Natural killer cell (primary cell): ENCODE measurements at regions not wholly inside any gene's neighbourhood (a gene's known extent, or its start where the extent isn't known, plus 50 kb on each side); places are given as distances from the start of the nearest gene placed in this dataset.
A peak's percentile ranks its signal among the peaks of the same experiment; 100 is the strongest.

Experiments used
- ATAC-seq, 3 donors: fragments of 150-1000 bp in 2 of 3; fragments of 200-7000 bp in 1 of 3; cut with Tn5 transposase; 1 replicate in 1 of 3; 2 replicates in 2 of 3; pipeline ENCODE4 v1.10.0; 2021; ENCODE audit warnings: mild to moderate bottlenecking in 2 of 3, moderate library complexity in 2 of 3
- DNase-seq, 2 donors: peaks; one replicate each; pipeline versions ENCODE4 v3.0.0 to v3.0.0-alpha.2; 2013 to 2021; ENCODE audit warnings: mixed read lengths in 1 of 2
- H3K27ac ChIP-seq: one replicate; pipeline ENCODE4 v1.5.1; 2013; ENCODE audit warnings: mild to moderate bottlenecking, low read length
- H3K27me3 ChIP-seq: one replicate; pipeline ENCODE4 v1.6.1; 2013; ENCODE audit warnings: low read length; ENCODE audit not compliant: control insufficient read depth, insufficient read depth
- H3K36me3 ChIP-seq: one replicate; pipeline ENCODE4 v1.6.1; 2013; ENCODE audit warnings: low read length; ENCODE audit not compliant: control insufficient read depth, insufficient read depth
- H3K4me1 ChIP-seq: one replicate; pipeline ENCODE4 v1.6.1; 2013; ENCODE audit warnings: low read length; ENCODE audit not compliant: control insufficient read depth, insufficient read depth
- H3K4me3 ChIP-seq: one replicate; pipeline ENCODE4 v1.5.1; 2013; ENCODE audit warnings: low read length
- H3K9me3 ChIP-seq: one replicate; pipeline ENCODE4 v1.6.1; 2013; ENCODE audit warnings: low read length; ENCODE audit not compliant: control insufficient read depth, insufficient read depth
- H3K27ac Mint-ChIP-seq, 2 donors: one replicate each; pipeline ENCODE4 v1.8.0; 2022; ENCODE audit warnings: mild to moderate bottlenecking in 2 of 2, mixed read lengths in 2 of 2, moderate library complexity in 1 of 2
- H3K27me3 Mint-ChIP-seq, 2 donors: one replicate each; pipeline ENCODE4 v1.8.0; 2022; ENCODE audit warnings: low read depth in 2 of 2, mixed read lengths in 2 of 2
- H3K36me3 Mint-ChIP-seq: one replicate; pipeline ENCODE4 v1.8.0; 2022; ENCODE audit warnings: mixed read lengths
- H3K4me1 Mint-ChIP-seq, 2 donors: one replicate each; pipeline ENCODE4 v1.8.0; 2022; ENCODE audit warnings: mixed read lengths in 2 of 2
- H3K4me3 Mint-ChIP-seq: one replicate; pipeline ENCODE4 v1.8.0; 2022; ENCODE audit warnings: mild to moderate bottlenecking, moderate library complexity, mixed read lengths
- H3K9me3 Mint-ChIP-seq, 2 donors: one replicate each; pipeline ENCODE4 v1.8.0; 2022; ENCODE audit warnings: mixed read lengths in 2 of 2
- CTCF ChIP-seq: fragments of 200-600 bp; IDR thresholded peaks from one replicate; pipeline ENCODE4 v1.8.0; 2022; ENCODE audit warnings: antibody characterized with exemption
- WGBS: methylation state at CpG from one replicate; pipeline ENCODE4 v1.1.7; 2013; ENCODE audit warnings: missing lambda C conversion rate; ENCODE audit not compliant: insufficient coverage; 5-methylcytosine and 5-hydroxymethylcytosine counted together
- intact Hi-C: fragments of 100-400 bp; cut with micrococcal nuclease; formaldehyde crosslinking; loops from one replicate; pipeline ENCODE4 v1.14.2; 2022

GRCh38 chr13:99042521-99043250 lies 64.8 kb upstream of the DOCK9 start:
- no peaks in the 10 kb centered on the region for H3K27me3 ChIP-seq
- H3K4me3 Mint-ChIP-seq = peak overlapping the region; percentile 25
- peaks cover 64% of the 10 kb centered on the region for H3K4me1 ChIP-seq
- H3K27ac Mint-ChIP-seq = no peak overlapping the region
- H3K27ac ChIP-seq = no peak overlapping the region
- ATAC-seq = no peak
- H3K4me1 Mint-ChIP-seq = peaks cover 58 to 60% of the 10 kb centered on the region in 2 donors
- 87% methylated on average over 3 of the region's 4 CpGs for WGBS
- H3K36me3 ChIP-seq = no peaks in the 10 kb centered on the region
- H3K36me3 Mint-ChIP-seq = no peaks in the 10 kb centered on the region
- no peaks in the 10 kb centered on the region for H3K9me3 ChIP-seq
- no peaks in the 10 kb centered on the region for H3K9me3 Mint-ChIP-seq
- TF ChIP-seq CTCF = no peak
- no peak overlapping the region for H3K4me3 ChIP-seq
- H3K27me3 Mint-ChIP-seq = peaks cover 3 to 9% of the 10 kb centered on the region in 2 donors
- no peak for DNase-seq
- intact Hi-C loops = no loop called here

DNA sequence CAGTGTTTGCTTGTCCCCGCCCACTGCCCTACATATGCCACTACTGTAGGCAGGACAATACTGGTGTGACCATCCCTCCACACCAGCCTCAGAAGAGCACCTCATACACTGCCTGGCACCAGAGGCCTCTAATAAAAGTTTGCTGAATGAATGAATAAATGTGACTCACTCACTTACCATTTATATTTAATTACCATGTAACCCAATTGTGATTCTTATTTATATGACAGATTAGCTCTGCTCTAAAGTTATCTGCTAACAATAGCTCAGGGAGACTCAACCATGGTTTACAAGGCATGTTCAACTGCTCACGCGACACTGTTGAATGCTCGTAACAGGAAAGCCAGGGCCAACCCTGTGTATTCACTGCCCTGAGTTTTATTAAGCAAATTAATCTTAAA lies 66.0 kb upstream of the DOCK9 start:
- Histone ChIP-seq H3K27ac (no peak overlapping the region), H3K36me3 (no peaks in the 10 kb centered on the region), H3K27me3 (no peaks in the 10 kb centered on the region), H3K9me3 (no peaks in the 10 kb centered on the region), H3K4me3 (no peak overlapping the region), H3K4me1 (peaks cover 67% of the 10 kb centered on the region)
- DNase-seq (no peak), ATAC-seq (no peak)
- Mint-ChIP-seq H3K36me3 (peaks cover 5% of the 10 kb centered on the region), H3K27me3 (peaks cover 11 to 15% of the 10 kb centered on the region in 2 donors), H3K4me1 (peaks cover 60 to 67% of the 10 kb centered on the region in 2 donors), H3K9me3 (no peaks in the 10 kb centered on the region), H3K4me3 (no peak overlapping the region), H3K27ac (peak overlapping the region in 1 of 2 donors; percentile 20)
- 96% methylated on average over 4 of the region's 4 CpGs for WGBS
- intact Hi-C loops = no loop called here
- TF ChIP-seq CTCF = no peak

DNA sequence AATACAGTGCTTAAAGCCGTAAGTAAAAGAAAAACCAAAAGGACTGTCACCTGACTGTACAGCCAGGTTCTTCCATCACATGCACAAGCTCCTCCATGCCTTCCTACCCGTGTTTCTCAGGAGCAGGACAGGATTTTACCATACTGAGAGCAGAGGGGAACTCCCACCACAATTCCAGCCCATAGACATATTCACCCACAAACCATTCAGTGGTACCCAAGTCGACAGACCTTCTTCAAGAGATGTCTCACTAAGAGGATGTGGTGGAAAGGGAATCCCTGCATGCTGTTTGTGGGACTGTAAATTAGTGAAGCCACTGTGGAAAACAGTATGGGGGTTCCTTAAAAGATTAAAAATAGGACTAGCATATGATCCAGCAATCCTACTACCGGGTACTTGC lies 66.9 kb upstream of the DOCK9 start:
- no peak for TF ChIP-seq CTCF
- intact Hi-C loops = no loop called here
- H3K36me3 Mint-ChIP-seq = peaks cover 9% of the 10 kb centered on the region
- no peak for DNase-seq
- peaks cover 60 to 67% of the 10 kb centered on the region in 2 donors for H3K4me1 Mint-ChIP-seq
- Histone ChIP-seq H3K4me1 (peaks cover 72% of the 10 kb centered on the region), H3K36me3 (no peaks in the 10 kb centered on the region), H3K9me3 (no peaks in the 10 kb centered on the region), H3K27ac (no peak overlapping the region), H3K4me3 (no peak overlapping the region), H3K27me3 (no peaks in the 10 kb centered on the region)
- H3K27me3 Mint-ChIP-seq = peaks cover 17 to 18% of the 10 kb centered on the region in 2 donors
- 39% methylated on average over 4 of the region's 4 CpGs for WGBS
- ATAC-seq = no peak
- peak overlapping the region; percentile 90 to 91 for H3K27ac Mint-ChIP-seq
- H3K9me3 Mint-ChIP-seq = no peaks in the 10 kb centered on the region
- peak overlapping the region; percentile 81 for H3K4me3 Mint-ChIP-seq

DNA sequence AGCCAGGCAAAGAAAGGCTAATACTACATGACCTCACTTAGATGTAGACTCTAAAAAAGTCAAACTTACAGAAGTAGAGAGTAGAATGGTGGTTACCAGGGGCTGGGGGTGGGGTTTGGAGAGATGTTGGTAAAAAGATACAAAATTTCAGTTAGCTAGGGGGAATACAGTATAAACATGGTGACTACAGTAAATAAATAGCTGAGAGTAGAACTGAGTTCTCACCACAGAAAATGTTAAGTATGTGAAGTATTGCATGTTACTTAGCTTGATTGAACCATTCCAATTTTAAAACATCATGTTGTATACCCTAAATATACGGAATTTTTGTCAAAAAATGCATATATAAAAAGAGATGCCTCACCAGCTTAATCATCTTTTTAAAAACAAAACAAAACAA lies 67.5 kb upstream of the DOCK9 start:
- Mint-ChIP-seq H3K4me1 (peaks cover 59 to 67% of the 10 kb centered on the region in 2 donors), H3K9me3 (no peaks in the 10 kb centered on the region), H3K4me3 (peak overlapping the region; percentile 81), H3K27ac (peak overlapping the region; percentile 90 to 91), H3K36me3 (peaks cover 9% of the 10 kb centered on the region), H3K27me3 (peaks cover 17 to 18% of the 10 kb centered on the region in 2 donors)
- Histone ChIP-seq H3K9me3 (no peaks in the 10 kb centered on the region), H3K27ac (no peak overlapping the region), H3K27me3 (no peaks in the 10 kb centered on the region), H3K36me3 (no peaks in the 10 kb centered on the region), H3K4me3 (no peak overlapping the region), H3K4me1 (peaks cover 75% of the 10 kb centered on the region)
- ATAC-seq (no peak), DNase-seq (no peak)
- WGBS = no CpG with 5 or more reads among the region's 1 CpG
- TF ChIP-seq CTCF = no peak
- intact Hi-C loops = no loop called here
